Pulmonary artery endothelial cell (primary cell): ENCODE measurements at regions not wholly inside any gene's neighbourhood (a gene's known extent, or its start where the extent isn't known, plus 50 kb on each side); places are given as distances from the start of the nearest gene placed in this dataset.
"Not testable (repeated sequence)": the region's sequence is repeated elsewhere in the genome, so short reads cannot be mapped to it uniquely, and the experiment has no call there.

Experiments
- DNase-seq: peaks from one replicate; pipeline ENCODE4 v3.0.0-alpha.2; 2011; ENCODE audit warnings: low read depth, low spot score

DNA sequence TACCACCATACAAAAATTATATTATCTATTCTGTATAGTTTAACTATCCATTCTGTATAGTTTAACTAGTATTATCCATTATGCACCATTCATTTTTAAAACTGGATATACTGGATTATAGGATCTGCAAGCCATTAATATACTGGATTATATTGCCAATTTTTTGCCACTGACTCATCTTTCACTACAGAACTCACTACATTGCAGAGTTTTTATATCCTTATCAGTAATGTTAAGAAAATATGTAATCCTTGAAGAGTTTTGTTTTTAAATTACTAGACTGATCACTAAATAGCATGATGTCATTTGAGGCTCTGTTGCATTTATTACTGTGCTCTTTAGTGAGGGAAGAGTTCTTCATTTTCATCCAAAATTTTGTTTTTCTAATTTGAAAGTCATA is 109.8 kb upstream of the SNX2 start:
- no peak for DNase-seq

DNA sequence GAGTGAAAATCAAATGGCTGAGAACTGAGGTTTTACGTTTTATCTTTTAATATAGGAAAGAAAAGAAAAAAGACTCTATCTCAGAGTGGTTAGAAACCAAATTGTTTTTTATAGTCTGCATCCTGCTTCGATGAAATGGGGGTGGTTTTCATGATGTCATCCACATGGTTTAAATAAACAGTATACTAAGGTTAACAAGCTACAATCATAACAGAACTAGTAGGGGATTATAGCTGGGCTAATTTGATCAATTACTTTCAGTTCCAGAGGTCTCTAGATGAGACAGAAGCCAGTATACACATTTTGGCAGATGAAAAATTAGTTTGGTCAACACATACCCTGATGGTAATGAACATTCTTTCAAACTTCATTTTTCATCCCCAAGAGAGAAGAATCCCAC is 106.3 kb upstream of the SNX2 start:
- no peak for DNase-seq

DNA sequence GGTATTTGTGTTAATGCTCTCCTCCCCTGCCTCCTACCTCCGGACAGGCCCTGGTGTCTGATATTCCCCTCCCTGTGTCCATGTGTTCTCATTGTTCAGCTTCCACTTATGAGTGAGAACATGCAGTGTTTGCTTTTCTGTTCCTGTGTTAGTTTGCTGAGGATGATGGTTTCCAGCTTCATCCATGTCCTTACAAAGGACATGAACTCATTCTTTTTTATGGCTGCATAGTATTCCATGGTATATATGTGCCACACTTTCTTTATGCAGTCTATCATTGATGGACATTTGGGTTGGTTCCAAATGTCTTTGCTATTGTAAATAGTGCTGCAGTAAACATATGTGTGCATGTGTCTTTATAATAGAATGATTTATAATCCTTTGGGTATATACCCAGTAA is 105.2 kb upstream of the SNX2 start:
- not testable (repeated sequence) for DNase-seq

DNA sequence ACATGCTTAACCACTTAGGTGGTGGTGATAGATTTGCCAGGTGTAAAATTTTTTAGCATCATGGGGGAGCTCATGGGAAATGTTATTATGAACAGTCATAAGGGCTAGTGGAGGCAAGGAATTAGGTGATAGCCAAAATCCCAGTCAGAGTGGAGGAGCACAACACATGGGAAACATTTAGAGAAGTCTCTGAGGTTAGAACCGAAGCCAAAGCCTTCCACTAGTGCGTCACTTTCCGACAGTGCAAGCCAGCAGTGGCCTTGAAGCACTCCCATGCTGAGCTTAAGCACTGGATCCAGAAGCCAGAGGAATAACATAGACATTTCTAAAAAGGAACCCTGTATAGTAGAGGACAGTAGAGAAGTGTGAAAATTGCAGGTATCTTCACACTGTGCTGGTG is 101.5 kb upstream of the SNX2 start:
- DNase-seq = no peak

DNA sequence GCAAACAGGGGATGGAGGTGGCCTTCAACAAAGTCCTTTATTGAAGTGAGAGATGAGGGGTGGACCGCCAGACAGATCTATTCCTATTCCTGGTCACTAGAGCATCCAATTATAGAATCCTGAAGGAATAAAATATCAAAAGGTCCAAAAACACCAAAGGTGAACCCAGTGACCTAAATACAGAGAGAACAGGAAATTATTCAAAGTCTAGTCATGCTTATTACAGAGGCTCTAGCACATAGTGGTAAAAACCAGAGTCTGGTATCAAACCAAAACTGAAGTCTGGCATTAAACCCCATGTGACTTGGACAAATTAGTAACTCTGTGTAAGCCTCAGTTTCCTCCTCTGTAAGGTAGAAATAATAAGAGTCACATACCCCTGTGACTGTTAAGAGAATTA is 100.5 kb upstream of the SNX2 start:
- no peak for DNase-seq

DNA sequence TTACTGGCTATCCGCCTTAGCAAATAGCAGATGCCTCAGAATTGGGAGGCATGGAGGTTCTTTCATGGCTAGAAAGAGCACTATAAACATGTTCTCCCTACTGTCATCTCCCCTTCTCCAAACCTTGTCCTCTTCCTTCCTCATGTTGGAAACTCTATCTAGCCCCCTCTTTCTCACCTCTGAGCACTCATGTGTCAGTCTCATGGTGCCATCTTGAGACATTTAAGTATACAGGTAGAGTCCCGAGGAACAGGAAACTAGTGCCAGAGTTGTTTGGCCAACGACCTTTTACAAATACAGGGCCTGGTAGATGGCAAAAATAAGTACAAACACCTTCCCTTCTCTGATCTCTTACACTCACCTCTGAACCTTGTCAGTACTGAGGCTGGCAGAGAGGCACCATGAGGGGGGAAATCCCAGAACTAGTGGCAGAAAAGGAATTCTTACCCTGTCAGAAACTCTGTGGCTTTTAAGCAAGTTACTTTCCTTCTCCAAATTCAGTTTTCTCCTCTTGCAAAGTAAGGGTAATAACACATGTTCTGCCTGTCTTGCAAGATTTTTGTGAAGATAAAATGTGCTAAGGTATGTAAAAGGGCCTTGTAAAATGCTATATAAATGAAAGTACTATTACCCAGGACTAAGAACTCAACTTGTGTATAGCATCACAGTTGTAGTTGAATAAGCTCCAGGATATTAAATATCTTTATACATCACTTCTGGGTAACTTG is 94.1 kb upstream of the SNX2 start:
- no peak for DNase-seq

DNA sequence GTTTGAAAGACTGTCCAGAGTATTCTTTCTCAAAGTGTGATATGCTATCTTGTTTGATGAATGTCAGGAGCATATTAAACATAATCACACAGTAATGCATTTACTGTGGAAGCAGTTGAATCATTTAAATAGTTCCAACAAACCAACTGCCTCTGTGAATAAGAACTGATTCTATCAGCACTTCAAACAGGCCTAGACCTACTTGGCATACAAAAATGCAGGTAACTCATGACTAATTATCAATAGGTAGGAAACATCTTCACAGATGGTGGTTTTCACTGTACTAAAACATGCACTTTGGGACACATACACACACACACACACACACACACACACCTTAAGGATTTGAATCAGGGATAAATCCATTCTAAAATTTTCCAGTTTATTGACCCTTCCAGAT is 91.2 kb upstream of the SNX2 start:
- no peak for DNase-seq

DNA sequence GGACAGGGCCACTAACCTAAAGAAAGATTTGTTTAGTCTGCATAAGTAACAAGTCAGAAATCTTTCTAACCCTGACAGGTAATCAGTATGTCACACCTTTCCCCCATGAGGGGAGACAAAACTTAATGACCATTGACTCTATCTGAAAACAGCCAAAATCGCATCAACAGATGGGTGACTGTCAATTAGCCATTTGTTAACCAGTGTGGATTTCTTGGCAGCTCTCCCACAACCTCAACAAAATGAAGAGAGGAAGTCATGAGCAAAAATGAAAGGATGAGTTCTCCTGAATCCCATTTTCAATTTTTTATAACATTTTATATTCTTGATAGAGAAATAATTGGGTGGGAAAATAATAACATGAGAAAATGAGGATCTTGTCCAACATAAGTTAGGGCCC is 84.6 kb upstream of the SNX2 start:
- DNase-seq = no peak

DNA sequence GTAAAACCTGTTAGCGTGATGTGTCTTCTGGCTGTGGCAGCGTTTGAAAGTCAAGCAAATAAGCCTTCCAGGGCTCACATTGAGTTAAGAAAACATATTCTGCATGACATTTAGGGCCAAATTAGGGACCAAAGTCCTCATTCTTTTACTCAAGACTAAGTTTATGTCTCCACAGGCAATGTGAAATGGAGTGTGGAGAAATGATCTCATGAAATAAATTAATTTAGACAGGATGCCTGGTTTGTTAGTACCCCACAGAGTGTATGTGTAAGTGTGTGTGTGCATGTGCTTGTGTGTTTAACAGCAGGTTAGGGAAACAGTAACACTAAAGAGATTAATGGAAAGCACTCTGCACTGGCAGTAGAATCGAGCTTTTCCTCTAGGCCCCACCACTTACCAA is 82.9 kb upstream of the SNX2 start:
- no peak for DNase-seq

DNA sequence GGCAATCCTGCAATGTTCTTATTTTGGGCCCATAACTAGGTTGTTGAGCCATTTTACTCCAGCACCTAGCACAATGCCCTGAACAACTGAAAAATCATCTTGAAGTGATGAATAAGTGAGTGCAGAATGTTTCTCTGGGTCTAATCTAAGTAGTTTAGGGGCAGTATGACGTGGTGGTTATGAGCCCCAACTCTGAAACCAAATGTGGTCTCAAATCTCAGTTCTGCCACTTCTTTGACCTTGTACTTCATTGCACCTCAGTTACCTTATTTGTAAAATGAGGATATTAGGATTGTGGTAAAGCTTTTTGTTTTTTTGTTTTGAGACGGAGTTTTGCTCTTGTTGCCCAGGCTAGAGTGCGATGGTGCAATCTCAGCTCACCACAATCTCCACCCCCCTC is 80.9 kb upstream of the SNX2 start:
- DNase-seq = no peak

DNA sequence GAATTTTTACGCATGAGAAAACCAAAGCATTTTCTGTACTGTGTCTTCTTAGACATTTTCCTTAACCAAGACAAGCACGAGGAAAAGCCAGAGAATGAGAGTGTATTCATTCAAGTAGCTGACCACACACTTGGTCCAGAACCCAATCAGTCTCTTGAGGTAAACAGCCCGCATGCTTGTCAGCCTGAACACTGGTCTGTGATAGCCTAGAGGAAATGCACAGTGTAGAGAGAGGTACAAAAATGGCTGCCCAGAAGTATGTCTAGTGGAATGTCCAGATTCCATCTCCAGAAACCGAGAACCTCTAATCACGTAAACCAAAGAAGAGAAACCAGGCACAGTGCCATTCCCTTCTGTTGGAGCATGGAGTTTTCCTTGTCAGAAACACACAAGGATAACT is 80.0 kb upstream of the SNX2 start:
- DNase-seq = no peak

DNA sequence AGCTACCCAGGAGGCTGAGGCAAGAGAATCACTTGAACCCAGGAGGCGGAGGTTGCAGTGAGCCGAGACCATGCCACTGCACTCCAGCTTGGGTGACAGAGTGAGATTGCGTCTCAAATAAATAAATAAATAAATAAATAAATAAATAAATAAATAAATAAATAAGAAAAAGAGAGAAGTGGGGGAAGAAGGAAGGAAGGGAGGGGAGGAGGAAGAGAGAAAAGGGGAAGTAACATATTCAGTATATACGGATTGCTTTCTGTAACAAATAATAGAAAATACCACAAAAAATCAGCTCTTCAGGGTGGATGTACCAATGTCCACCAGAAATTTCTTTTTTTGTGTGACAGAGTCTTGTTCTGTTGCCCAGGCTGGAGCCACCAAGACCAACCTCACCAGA is 78.1 kb upstream of the SNX2 start:
- not testable (repeated sequence) for DNase-seq

DNA sequence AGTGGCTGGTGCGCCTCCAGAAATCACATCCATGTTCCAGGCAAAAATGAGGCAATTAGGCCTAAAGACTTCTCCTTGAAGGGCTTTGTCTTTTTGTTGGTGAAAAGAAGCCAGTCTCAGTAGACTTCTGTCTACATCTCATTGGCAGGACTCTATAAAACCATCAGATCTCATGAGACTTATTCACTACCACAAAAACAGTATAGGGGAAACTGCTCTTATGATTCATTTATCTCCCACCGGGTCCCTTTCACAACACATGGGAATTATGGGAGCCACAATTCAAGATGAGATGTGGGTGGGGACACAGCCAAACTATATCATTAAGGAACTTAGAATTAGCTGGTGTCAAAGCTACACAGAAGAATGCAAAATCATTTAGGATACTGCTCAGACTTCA is 77.7 kb upstream of the SNX2 start:
- DNase-seq = no peak

DNA sequence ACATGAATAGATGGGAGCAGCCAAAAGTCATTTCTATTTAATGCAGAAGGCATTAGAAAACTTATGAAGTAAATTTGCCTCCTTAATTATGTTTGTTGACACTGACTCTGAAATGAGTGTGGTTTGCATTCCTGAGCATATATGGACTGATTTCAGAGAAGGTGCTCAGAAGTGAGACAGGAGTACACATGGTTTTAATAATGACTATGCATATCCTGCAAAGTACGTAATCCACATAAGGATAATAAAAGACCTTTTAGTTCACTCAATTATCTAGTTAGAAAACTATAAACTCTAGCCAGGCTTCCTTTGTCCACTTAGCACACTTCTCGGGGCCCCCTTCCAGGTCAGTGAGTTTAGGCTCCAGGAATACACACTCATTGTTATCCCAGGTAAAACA is 75.7 kb upstream of the SNX2 start:
- DNase-seq = no peak

DNA sequence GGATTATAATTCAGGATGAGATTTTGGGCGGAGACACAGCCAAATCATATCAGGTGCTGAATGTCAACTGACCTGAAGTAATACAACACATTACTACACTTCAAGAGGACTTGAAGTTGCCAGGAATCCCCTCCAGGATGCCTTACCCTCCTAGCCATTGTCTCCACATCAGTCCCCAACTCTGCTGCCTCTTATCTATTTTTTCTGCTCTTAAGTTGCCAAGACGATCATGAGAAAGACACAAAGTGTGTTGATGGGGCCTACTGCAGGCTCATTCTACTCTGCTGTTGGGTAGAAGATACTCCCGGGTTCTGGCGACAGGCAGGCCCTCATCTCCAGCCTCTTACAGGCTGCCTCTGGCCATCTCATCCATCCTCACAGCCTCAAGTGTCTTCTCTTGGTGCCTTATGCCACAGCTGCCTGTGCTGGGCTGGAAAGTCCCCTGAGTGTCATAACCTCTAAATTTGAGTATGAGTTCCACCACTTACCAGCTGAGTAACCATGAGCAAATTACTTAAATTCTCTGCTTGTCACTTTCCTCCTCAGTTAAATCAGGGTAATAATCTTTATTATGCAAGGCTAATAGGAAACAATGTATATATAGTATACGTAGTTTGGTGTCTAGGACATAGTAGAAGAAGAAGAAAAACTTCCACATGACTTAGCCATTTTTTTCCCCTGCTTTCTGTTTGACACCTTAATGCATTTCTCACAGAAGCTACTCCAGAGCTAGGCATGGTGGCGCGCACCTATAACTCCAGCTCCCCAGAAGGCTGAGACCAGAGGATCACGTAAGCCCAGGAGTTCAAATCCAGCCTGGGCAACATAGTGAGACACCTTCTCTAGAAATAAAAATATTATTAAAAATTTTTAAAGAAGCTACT is 73.0 kb upstream of the SNX2 start:
- no peak for DNase-seq

DNA sequence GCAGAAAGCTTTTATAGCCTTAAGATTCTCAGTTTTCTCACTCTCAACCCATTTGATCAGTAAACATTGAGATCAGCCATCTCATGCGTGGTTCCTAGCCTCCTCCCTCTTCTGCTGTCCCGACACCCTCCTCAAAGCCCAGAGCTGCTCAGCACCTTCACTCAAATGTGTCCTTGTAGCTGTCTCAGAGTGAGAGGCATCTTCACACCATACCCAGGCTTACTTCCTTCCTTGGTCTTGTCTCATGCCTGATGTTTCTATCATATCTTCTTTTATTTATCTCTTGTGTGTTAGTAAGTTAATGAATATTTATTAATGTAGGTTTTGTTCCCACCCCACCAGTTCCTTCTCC is 72.4 kb upstream of the SNX2 start:
- no peak for DNase-seq

DNA sequence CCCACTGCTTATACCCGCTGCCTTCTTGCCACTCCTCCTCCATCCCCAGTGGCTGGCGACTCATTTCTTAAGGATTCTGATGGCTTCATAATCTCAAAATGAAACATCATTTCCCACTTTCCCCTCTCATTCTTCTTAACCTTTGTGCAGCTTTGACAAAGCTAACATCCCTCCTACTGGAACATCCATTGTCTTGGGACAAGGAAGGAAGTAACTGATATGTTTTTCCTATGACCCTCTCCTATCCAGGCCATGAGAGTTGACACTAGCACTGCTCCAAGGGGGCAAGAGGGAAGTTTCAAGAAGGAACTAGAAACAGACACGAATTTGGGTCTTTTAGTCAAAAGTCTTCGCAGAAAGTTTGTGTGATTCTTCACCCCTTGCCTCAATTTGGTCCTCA is 71.7 kb upstream of the SNX2 start:
- no peak for DNase-seq

DNA sequence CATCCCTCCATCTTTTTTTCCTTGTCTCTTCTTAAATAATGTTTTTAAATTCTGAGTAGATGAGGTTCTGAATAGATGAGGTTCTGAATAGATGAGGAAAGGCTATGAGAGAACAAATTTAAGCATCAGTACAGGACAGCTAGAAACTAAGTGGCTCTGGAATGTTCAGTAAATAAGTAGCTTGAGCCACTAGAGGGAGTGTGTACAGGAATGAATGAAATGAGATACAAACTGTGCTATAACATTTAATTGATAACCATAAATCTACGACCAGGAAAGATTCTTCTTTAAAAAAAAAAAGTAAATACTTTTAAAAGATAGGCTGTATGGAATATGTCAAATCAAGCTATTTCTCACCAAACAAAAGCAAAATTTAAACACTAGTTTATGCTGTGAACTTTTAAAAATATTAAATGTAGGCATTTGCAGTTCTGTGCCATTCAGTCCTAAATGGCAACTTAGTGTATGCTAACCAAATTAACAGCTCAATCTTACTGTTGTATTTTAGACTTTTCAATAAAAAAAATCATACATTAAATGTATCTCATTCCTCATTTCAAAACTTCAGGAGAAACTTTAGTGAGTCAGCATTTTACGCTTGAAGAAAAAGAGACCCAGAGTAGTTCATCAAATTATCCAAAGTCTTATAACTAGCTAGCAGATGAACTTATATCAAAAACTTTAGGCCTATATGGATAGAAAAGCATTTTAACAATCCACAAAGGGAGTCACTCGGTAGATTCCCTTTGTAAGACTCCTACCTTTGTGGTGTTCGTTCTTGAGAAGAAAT is 70.4 kb upstream of the SNX2 start:
- DNase-seq = peak; percentile 13

DNA sequence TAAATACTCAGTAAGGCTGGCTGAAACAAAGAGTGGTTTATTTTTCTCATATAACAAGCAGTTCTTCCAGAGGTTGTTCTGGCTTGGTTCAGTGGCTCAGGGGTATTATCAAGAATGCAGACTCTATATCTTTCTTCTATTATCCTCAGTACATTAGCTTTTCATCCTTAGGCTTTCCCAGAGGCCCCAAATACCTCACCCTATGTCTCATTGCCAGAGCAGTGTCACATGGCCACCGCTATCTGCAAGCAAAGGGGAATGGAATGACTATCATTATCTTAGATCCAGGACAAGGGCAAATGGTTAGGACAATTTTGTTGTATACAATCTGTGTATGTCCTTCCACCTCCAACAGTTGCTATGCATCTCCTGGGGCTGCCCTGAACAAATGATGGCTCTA is 69.0 kb upstream of the SNX2 start:
- no peak for DNase-seq

DNA sequence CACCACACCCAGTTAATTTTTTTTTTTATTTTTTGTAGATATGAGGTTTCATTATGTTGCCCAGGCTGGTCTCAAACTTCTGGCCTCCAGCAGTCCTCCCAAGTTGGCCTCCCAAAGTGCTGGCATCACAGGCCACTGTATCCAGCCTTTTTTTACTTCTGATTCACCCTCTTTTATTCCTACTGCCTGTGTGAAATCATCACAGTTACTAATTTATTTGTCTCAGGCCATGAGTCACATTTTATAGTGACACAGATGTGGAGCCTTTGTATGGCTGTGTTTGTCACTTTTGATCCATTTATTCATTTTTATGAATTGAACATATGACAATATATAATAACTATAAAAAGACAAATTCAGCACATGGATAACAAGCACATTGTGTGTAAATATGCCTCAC is 67.1 kb upstream of the SNX2 start:
- DNase-seq = no peak

DNA sequence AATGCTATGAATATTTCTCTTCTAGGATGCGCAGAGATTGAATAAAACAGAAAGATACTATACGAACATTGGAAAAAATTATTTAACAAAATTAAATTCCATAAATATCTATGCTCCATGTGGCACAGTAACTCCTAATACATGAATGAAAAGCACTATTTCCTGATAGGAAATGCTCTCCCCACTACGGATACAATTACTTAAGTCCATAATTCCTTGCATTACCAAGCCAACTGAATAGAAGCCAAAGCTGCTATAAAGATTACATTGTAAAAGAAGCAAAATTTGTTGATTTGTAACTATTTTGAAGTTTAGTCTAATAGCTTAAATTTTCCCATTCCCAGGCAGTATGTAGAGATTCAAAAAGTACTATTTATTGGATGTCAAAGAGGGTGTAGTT is 61.8 kb upstream of the SNX2 start:
- peak; percentile 53 for DNase-seq

DNA sequence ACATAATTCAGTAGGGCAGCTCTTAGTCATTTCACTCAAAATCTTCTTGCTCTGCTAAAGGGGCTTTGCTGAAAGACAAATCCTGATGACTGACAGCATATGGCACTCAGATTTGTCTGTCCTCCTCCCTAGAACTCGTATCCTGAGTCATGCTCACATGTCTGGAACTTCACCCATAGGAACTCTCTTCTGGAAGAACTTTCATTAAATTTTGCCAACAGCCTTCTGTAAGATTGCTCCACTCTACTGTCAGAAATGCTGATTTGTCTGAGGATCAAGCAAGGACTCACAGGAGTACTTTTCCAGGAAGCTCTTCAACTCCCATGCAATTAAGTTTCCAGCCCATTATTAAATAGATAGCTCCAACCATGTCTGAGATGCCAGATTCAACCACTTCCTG is 59.8 kb upstream of the SNX2 start:
- no peak for DNase-seq
